ENCODE measurements at regions not wholly inside any gene's neighbourhood (a gene's known extent, or its start where the extent isn't known, plus 50 kb on each side); places are given as distances from the start of the nearest gene placed in this dataset.
A peak's percentile ranks its signal among the peaks of the same experiment; 100 is the strongest.

GRCh38 chr1:163745204-163745603 is 423.4 kb downstream of the NUF2 start:
- no peak for DNase-seq (ENCODE audit: low read depth)
- no peak overlapping the region for H3K4me3 ChIP-seq (ENCODE audit: control insufficient read depth, low read depth, low read length)
- no peak for TF ChIP-seq CTCF (conservative IDR thresholded peaks at IDR 0.05; ENCODE audit: control insufficient read depth, insufficient read depth, low read depth, low read length)

DNA sequence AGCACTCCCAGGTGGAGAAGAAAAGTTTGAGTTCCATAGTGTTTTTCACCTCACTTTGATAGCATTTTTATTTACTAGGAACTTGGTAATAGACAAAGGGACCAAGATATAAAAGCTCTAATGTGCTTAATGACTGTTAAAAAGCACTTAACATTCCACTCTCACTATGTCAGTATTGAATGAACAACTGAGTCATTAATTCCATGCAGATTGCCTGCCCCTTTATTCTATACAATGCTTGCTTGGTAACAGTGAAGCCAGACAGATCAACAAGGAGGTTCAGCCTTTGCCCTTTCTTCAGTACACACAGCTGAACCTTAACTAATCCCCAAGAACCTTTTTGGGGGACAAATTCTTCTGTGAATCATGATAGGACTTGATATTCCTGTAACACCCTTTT is 425.5 kb downstream of the NUF2 start:
- DNase-seq (ENCODE audit: low read depth) = peak; percentile 41
- no peak overlapping the region for H3K4me3 ChIP-seq (ENCODE audit: control insufficient read depth, low read depth, low read length)
- no peak for TF ChIP-seq CTCF (conservative IDR thresholded peaks at IDR 0.05; ENCODE audit: control insufficient read depth, insufficient read depth, low read depth, low read length)

- DNase-seq (ENCODE audit: low read depth) = no peak
- TF ChIP-seq CTCF (conservative IDR thresholded peaks at IDR 0.05; ENCODE audit: control insufficient read depth, insufficient read depth, low read depth, low read length) = no peak
- no peak overlapping the region for H3K4me3 ChIP-seq (ENCODE audit: control insufficient read depth, low read depth, low read length)
Observed at GRCh38 chr1:163747855-163748254, 426.1 kb downstream of the NUF2 start.

GRCh38 chr1:163758977-163759670 is 437.4 kb downstream of the NUF2 start:
- H3K4me3 ChIP-seq (ENCODE audit: control insufficient read depth, low read depth, low read length) = no peak overlapping the region
- no peak for TF ChIP-seq CTCF (conservative IDR thresholded peaks at IDR 0.05; ENCODE audit: control insufficient read depth, insufficient read depth, low read depth, low read length)
- no peak for DNase-seq (ENCODE audit: low read depth)

DNA sequence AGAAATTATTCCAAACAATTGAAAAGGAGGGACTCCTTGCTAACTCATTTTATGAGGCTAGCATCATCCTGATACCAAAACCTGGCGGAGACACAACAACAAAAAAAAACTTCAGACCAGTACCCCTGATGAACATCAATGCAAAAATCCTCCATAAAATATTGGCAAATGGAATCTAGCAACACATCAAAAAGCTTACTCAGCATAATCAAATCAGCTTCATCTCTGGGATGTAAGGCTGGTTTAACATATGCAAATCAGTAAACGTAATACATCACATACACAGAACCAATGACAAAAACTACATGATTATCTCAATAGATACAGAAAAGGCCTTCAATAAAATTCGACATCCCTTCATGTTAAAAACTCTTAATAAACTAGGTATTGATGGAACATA is 440.1 kb downstream of the NUF2 start:
- no peak for TF ChIP-seq CTCF (conservative IDR thresholded peaks at IDR 0.05; ENCODE audit: control insufficient read depth, insufficient read depth, low read depth, low read length)
- DNase-seq (ENCODE audit: low read depth) = no peak
- H3K4me3 ChIP-seq (ENCODE audit: control insufficient read depth, low read depth, low read length) = no peak overlapping the region

- H3K4me3 ChIP-seq (ENCODE audit: control insufficient read depth, low read depth, low read length) = no peak overlapping the region
- DNase-seq (ENCODE audit: low read depth) = no peak
- no peak for TF ChIP-seq CTCF (conservative IDR thresholded peaks at IDR 0.05; ENCODE audit: control insufficient read depth, insufficient read depth, low read depth, low read length)
Observed at GRCh38 chr1:163766257-163766918, 444.6 kb downstream of the NUF2 start.

Data from fibroblast of mammary gland (primary cell).